GM12865 (cell line): ENCODE measurements at regions not wholly inside any gene's neighbourhood (a gene's known extent, or its start where the extent isn't known, plus 50 kb on each side); places are given as distances from the start of the nearest gene placed in this dataset.

Experiments
- DNase-seq: peaks from one replicate; pipeline ENCODE4 v3.0.0; 2010; ENCODE audit warnings: low read depth
- H3K4me3 ChIP-seq: 2 replicates; pipeline ENCODE4 v1.5.1; 2011; ENCODE audit warnings: mild to moderate bottlenecking, low read depth, low read length, control low read depth
- CTCF ChIP-seq: IDR thresholded peaks from 2 replicates; pipeline ENCODE4 v1.5.1; 2011; ENCODE audit warnings: low read length, control low read depth, low read depth, inconsistent platforms; ENCODE audit not compliant: insufficient read depth; ENCODE audit errors: missing control alignments

- DNase-seq: no peak
- TF ChIP-seq CTCF: no peak
- no peak overlapping the region for H3K4me3 ChIP-seq
Observed at GRCh38 chr6:74071214-74071613, 375.2 kb downstream of the CD109 start.

- TF ChIP-seq CTCF: no peak
- no peak for DNase-seq
- no peak overlapping the region for H3K4me3 ChIP-seq
Observed at GRCh38 chr6:74070711-74071110, 374.7 kb downstream of the CD109 start.

GRCh38 chr6:74070091-74070490 is 374.1 kb downstream of the CD109 start:
- H3K4me3 ChIP-seq: no peak overlapping the region
- no peak for TF ChIP-seq CTCF
- no peak for DNase-seq

- DNase-seq: no peak
- TF ChIP-seq CTCF: no peak
- no peak overlapping the region for H3K4me3 ChIP-seq
Observed at GRCh38 chr6:74069089-74069581, 373.1 kb downstream of the CD109 start.

GRCh38 chr6:74066168-74066871 is 370.3 kb downstream of the CD109 start:
- no peak for TF ChIP-seq CTCF
- H3K4me3 ChIP-seq: no peak overlapping the region
- DNase-seq: no peak

- no peak overlapping the region for H3K4me3 ChIP-seq
- DNase-seq: no peak
- no peak for TF ChIP-seq CTCF
Observed at GRCh38 chr6:74065705-74066104, 369.7 kb downstream of the CD109 start.

- H3K4me3 ChIP-seq: no peak overlapping the region
- DNase-seq: no peak
- TF ChIP-seq CTCF: no peak
Observed at GRCh38 chr6:74063391-74063790, 367.4 kb downstream of the CD109 start.
